ENCODE measurements at regions not wholly inside any gene's neighbourhood (a gene's known extent, or its start where the extent isn't known, plus 50 kb on each side); places are given as distances from the start of the nearest gene placed in this dataset.

GRCh38 chr10:111146025-111146640 is 69.3 kb downstream of the ADRA2A start:
- TF ChIP-seq, protein P1, sequence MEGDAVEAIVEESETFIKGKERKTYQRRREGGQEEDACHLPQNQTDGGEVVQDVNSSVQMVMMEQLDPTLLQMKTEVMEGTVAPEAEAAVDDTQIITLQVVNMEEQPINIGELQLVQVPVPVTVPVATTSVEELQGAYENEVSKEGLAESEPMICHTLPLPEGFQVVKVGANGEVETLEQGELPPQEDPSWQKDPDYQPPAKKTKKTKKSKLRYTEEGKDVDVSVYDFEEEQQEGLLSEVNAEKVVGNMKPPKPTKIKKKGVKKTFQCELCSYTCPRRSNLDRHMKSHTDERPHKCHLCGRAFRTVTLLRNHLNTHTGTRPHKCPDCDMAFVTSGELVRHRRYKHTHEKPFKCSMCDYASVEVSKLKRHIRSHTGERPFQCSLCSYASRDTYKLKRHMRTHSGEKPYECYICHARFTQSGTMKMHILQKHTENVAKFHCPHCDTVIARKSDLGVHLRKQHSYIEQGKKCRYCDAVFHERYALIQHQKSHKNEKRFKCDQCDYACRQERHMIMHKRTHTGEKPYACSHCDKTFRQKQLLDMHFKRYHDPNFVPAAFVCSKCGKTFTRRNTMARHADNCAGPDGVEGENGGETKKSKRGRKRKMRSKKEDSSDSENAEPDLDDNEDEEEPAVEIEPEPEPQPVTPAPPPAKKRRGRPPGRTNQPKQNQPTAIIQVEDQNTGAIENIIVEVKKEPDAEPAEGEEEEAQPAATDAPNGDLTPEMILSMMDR (IDR thresholded peaks at IDR 0.05 in 8 of 11, conservative IDR thresholded peaks at IDR 0.05 in 3 of 11): no peak
- TF ChIP-seq POLR2AphosphoS5 (IDR thresholded peaks at IDR 0.05) (no peak), POLR2A (IDR thresholded peaks at IDR 0.05) (no peak)

All from spleen (tissue), 7 donors.